PC-9 (cell line): ENCODE measurements at regions not wholly inside any gene's neighbourhood (a gene's known extent, or its start where the extent isn't known, plus 50 kb on each side); places are given as distances from the start of the nearest gene placed in this dataset.
"Not testable (repeated sequence)": the region's sequence is repeated elsewhere in the genome, so short reads cannot be mapped to it uniquely, and the experiment has no call there.

Experiments used
- BruUV-seq: library from RNA; stranded (reverse); fragments of 400-500 nt; replicated peaks from 2 replicates; lab custom pipeline; 2021; lab: Mats Ljungman, UMichigan
- CTCF ChIA-PET: fragments of 300-600 bp; sonication (Branson Sonifier 250); formaldehyde crosslinking; loops from one replicate; lab custom pipeline; 2022; ENCODE audit warnings: antibody characterized with exemption; lab: Charles Lee
- POLR2A ChIA-PET: fragments of 300-600 bp; sonication (Branson Sonifier 250); formaldehyde crosslinking; loops from one replicate; lab custom pipeline; 2022; ENCODE audit warnings: antibody characterized with exemption; ENCODE audit not compliant: unreplicated experiment; lab: Charles Lee
- DNase-seq, 2 experiments: peaks; one replicate each; pipeline versions ENCODE4 v3.0.0 to v3.0.0-alpha.2; 2015 to 2022; ENCODE audit warnings: mixed read lengths in 1 of 2
- H2AFZ ChIP-seq: fragments of 200-600 bp; sonication (generic); 2 replicates; pipeline ENCODE4 v1.8.1; 2017; ENCODE audit warnings: antibody characterized with exemption
- H3F3A ChIP-seq: fragments of 200-600 bp; sonication (generic); 2 replicates; pipeline ENCODE4 v1.8.1; 2017; ENCODE audit warnings: antibody characterized with exemption, mild to moderate bottlenecking, low read depth; ENCODE audit not compliant: insufficient read depth
- H3K27ac ChIP-seq: fragments of 200-600 bp; sonication (generic); 2 replicates; pipeline ENCODE4 v1.6.1; 2016; ENCODE audit warnings: mixed run types
- H3K27me3 ChIP-seq: fragments of 200-600 bp; sonication (generic); 2 replicates; pipeline ENCODE4 v1.6.1; 2016; ENCODE audit warnings: low read depth, mixed run types; ENCODE audit not compliant: insufficient read depth
- H3K36me3 ChIP-seq: fragments of 200-600 bp; sonication (generic); 2 replicates; pipeline ENCODE4 v1.6.1; 2016; ENCODE audit warnings: low read depth, mixed run types
- H3K4me1 ChIP-seq: fragments of 200-600 bp; sonication (generic); replicated peaks from 2 replicates; pipeline ENCODE4 v1.6.1; 2016; ENCODE audit warnings: mixed run types; ENCODE audit not compliant: insufficient read depth
- H3K4me2 ChIP-seq: fragments of 200-600 bp; sonication (generic); 2 replicates; pipeline ENCODE4 v1.6.1; 2017; ENCODE audit warnings: mixed run types
- H3K4me3 ChIP-seq: fragments of 200-600 bp; sonication (generic); 2 replicates; pipeline ENCODE4 v1.6.1; 2016; ENCODE audit warnings: mixed run types
- H3K79me2 ChIP-seq: fragments of 200-600 bp; sonication (generic); 2 replicates; pipeline ENCODE4 v1.6.1; 2017; ENCODE audit warnings: low read depth, mixed run types
- H3K9me2 ChIP-seq: fragments of 200-600 bp; sonication (generic); 2 replicates; pipeline ENCODE4 v1.8.1; 2017; ENCODE audit warnings: mild to moderate bottlenecking; ENCODE audit not compliant: insufficient read depth
- H3K9me3 ChIP-seq: fragments of 200-600 bp; sonication (generic); 2 replicates; pipeline ENCODE4 v1.8.1; 2016; ENCODE audit warnings: low read depth; ENCODE audit not compliant: insufficient read depth
- H4K20me1 ChIP-seq: fragments of 200-600 bp; sonication (generic); 2 replicates; pipeline ENCODE4 v1.8.1; 2017; ENCODE audit not compliant: insufficient read depth
- EZH2 ChIP-seq: fragments of 200-600 bp; sonication (generic); IDR thresholded peaks from 2 replicates; pipeline ENCODE4 v1.8.0; 2017; ENCODE audit warnings: antibody characterized with exemption, low read depth
- intact Hi-C: fragments of 100-400 bp; cut with micrococcal nuclease; formaldehyde crosslinking; loops from one replicate; pipeline ENCODE4 v1.10.0; 2022; ENCODE audit not compliant: unreplicated experiment
- TF ChIP-seq, protein P1 (sequence below): fragments of 200-600 bp; sonication (generic); conservative IDR thresholded peaks from 2 replicates; pipeline ENCODE4 v1.6.1; 2017; ENCODE audit warnings: mixed run types, antibody characterized with exemption, mild to moderate bottlenecking, moderate library complexity

DNA sequence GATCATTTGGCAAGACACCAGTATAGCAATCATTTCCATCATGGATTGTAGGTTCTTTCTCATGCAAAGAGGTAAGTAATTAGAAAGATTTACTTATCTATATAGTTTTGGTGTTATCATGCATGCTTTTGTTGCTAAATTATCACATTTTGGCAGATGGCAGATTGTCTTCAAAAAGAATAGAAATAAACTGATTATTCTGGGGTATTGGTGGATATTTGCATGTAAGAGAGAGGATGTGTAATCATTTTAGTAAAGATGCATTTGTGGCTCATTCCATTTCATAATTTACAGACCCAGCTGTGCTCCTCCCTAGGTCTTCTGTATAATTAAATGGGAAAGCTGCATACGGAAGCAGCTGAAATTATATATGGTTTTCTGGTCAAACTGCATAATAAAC, 875.7 kb upstream of the ANO3 start:
- DNase-seq: no peak
- Histone ChIP-seq H4K20me1 (no peaks in the 10 kb centered on the region), H3K4me1 (no peaks in the 10 kb centered on the region), H2AFZ (no peak overlapping the region), H3K36me3 (no peaks in the 10 kb centered on the region), H3K27ac (no peak overlapping the region), H3K4me2 (no peak overlapping the region), H3K79me2 (no peaks in the 10 kb centered on the region), H3K4me3 (no peak overlapping the region), H3K9me3 (no peaks in the 10 kb centered on the region), H3K9me2 (no peaks in the 10 kb centered on the region), H3K27me3 (no peaks in the 10 kb centered on the region), H3F3A (no peaks in the 10 kb centered on the region)
- no peak for TF ChIP-seq EZH2
- TF ChIP-seq, protein P1, sequence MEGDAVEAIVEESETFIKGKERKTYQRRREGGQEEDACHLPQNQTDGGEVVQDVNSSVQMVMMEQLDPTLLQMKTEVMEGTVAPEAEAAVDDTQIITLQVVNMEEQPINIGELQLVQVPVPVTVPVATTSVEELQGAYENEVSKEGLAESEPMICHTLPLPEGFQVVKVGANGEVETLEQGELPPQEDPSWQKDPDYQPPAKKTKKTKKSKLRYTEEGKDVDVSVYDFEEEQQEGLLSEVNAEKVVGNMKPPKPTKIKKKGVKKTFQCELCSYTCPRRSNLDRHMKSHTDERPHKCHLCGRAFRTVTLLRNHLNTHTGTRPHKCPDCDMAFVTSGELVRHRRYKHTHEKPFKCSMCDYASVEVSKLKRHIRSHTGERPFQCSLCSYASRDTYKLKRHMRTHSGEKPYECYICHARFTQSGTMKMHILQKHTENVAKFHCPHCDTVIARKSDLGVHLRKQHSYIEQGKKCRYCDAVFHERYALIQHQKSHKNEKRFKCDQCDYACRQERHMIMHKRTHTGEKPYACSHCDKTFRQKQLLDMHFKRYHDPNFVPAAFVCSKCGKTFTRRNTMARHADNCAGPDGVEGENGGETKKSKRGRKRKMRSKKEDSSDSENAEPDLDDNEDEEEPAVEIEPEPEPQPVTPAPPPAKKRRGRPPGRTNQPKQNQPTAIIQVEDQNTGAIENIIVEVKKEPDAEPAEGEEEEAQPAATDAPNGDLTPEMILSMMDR: no peak
- no TSS peak for BruUV-seq
- POLR2A ChIA-PET: no interaction called here
- CTCF ChIA-PET: no interaction called here
- intact Hi-C loops: no loop called here

DNA sequence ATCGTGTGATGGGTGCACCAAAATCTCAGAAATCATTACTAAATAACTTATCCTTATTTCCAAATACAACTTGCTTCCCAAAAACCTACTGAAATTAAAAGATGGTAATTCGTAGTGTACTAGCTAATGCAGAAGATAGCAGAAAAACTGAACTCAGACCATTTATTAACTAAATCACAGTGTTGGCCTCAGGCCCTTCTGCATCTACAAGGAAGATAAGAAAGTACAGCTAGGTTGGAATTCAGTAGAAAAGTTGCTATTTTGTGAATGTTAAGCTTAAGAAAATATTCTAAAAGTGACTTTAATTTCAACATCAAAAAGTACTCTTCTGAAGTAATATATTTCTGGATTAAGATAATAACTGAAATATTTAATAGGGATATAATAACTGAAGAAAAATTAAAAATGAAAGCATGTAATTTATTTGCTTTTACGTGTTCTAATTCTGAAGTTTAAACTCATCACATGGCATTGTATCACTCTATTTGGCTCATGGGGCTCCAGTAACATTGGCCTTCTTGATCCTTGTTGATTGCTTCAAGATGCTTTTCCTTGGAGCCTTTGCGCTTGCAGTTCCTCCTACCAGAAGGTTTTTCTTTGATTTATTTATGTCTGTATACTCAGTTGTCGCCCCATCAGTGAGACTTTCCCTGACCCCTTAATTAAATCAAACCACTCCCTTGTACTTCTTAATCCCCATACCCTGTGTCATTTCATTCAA, 847.9 kb upstream of the ANO3 start:
- H3F3A ChIP-seq: no peaks in the 10 kb centered on the region
- DNase-seq: no peak
- no peaks in the 10 kb centered on the region for H3K79me2 ChIP-seq
- no peak overlapping the region for H3K27ac ChIP-seq
- POLR2A ChIA-PET: no interaction called here
- no peak for TF ChIP-seq EZH2
- TF ChIP-seq, protein P1: no peak
- BruUV-seq: no TSS peak
- H3K27me3 ChIP-seq: no peaks in the 10 kb centered on the region
- no peak overlapping the region for H3K4me3 ChIP-seq
- no peaks in the 10 kb centered on the region for H3K36me3 ChIP-seq
- intact Hi-C loops: no loop called here
- CTCF ChIA-PET: no interaction called here
- H3K4me1 ChIP-seq: no peaks in the 10 kb centered on the region
- no peaks in the 10 kb centered on the region for H3K9me2 ChIP-seq
- H3K4me2 ChIP-seq: no peak overlapping the region
- H2AFZ ChIP-seq: no peak overlapping the region
- no peaks in the 10 kb centered on the region for H4K20me1 ChIP-seq
- H3K9me3 ChIP-seq: no peaks in the 10 kb centered on the region

DNA sequence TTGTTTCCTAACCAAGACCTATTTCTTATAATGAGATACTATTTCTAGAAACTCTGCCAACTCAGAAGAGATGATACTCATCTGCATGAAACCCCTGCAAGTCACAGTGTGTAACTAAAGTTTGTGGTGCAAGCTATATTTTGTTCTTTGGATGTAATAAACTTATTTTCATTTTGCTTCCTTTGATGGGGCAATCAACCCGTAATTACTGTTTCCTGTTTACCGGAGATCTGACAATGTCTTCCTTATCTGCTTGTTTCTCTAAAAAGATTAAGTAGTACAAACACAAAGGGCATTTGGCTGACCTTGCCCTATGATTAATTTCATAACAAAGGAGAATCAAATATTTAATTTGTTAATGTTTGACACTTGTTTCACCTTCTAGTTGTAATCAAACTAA, 846.6 kb upstream of the ANO3 start:
- H3K9me3 ChIP-seq: no peaks in the 10 kb centered on the region
- no peaks in the 10 kb centered on the region for H3F3A ChIP-seq
- intact Hi-C loops: no loop called here
- H3K4me3 ChIP-seq: no peak overlapping the region
- CTCF ChIA-PET: no interaction called here
- H3K4me1 ChIP-seq: no peaks in the 10 kb centered on the region
- no peaks in the 10 kb centered on the region for H3K9me2 ChIP-seq
- H3K79me2 ChIP-seq: no peaks in the 10 kb centered on the region
- POLR2A ChIA-PET: no interaction called here
- H3K4me2 ChIP-seq: no peak overlapping the region
- no peak overlapping the region for H3K27ac ChIP-seq
- no peaks in the 10 kb centered on the region for H3K36me3 ChIP-seq
- no peak for DNase-seq
- H4K20me1 ChIP-seq: no peaks in the 10 kb centered on the region
- no peaks in the 10 kb centered on the region for H3K27me3 ChIP-seq
- H2AFZ ChIP-seq: no peak overlapping the region
- BruUV-seq: no TSS peak
- TF ChIP-seq, protein P1: no peak
- no peak for TF ChIP-seq EZH2

DNA sequence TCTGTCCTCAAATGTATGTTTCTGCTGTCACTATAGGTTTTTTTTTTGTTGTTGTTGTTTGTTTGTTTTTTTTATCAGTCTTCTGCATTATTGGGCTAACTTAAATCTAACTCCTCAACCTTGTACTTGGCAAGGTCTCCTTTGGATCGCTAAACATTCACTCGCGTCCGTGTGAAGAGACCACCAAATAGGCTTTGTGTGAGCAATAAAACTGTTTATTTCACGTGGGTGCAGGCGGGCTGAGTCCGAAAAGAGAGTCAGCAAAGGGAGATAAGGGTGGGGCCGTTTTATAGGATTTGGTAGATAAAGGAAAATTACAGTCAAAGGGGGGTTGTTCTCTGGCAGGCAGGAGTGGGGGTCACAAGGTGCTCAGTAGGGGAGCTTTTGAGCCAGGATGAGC, 845.6 kb upstream of the ANO3 start:
- H3K9me2 ChIP-seq, H3K4me3 ChIP-seq, H3K36me3 ChIP-seq, H3K4me1 ChIP-seq, BruUV-seq, intact Hi-C loops, H3K27me3 ChIP-seq, H3K27ac ChIP-seq, H2AFZ ChIP-seq, H3K4me2 ChIP-seq, H3F3A ChIP-seq, POLR2A ChIA-PET, H4K20me1 ChIP-seq, CTCF ChIA-PET, DNase-seq, H3K9me3 ChIP-seq, H3K79me2 ChIP-seq: not testable (repeated sequence)

DNA sequence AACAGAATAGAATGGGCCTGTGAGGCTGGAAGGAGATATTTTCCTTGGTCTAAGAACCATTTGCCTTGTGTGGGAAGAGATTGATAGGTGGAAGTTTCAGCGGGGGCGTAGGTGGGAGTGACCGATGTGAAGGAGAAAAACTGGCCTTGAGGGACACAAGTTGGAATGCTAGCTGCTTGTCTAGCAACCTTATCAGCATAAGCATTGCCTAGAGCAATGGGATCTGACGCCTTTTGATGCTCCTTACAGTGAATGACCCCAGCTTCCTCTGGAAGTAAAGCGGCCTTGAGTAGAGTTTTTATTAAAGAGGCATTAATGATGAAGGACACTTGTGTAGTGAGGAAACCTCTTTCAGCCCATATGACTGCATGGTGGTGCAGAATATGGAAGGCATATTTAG, 843.8 kb upstream of the ANO3 start:
- POLR2A ChIA-PET, BruUV-seq, H3K9me2 ChIP-seq, H3K4me3 ChIP-seq, DNase-seq, H3K4me1 ChIP-seq, H3K79me2 ChIP-seq, CTCF ChIA-PET, H3K27ac ChIP-seq, H4K20me1 ChIP-seq, H3K9me3 ChIP-seq, H3K36me3 ChIP-seq, intact Hi-C loops, H3K27me3 ChIP-seq, H3F3A ChIP-seq, H2AFZ ChIP-seq, H3K4me2 ChIP-seq: not testable (repeated sequence)
